CD8-positive, alpha-beta memory T cell (primary cell): ENCODE measurements at regions not wholly inside any gene's neighbourhood (a gene's known extent, or its start where the extent isn't known, plus 50 kb on each side); places are given as distances from the start of the nearest gene placed in this dataset.

ENCODE experiments used
- CTCF ChIA-PET: fragments of 350-600 bp; sonication (Branson Sonifier 250); formaldehyde crosslinking; loops from one replicate; lab custom pipeline; 2021; ENCODE audit warnings: antibody characterized with exemption; lab: Charles Lee
- POLR2A ChIA-PET: fragments of 350-600 bp; sonication (Branson Sonifier 250); formaldehyde crosslinking; loops from one replicate; lab custom pipeline; 2021; ENCODE audit warnings: antibody characterized with exemption; lab: Charles Lee
- DNase-seq, 5 donors: peaks; one replicate each; pipeline versions ENCODE4 v3.0.0 to v3.0.0-alpha.2; 2020 to 2022; ENCODE audit warnings: mixed read lengths in 1 of 5
- H3K27ac ChIP-seq: one replicate; pipeline ENCODE4 v1.7.0; 2013; ENCODE audit warnings: low read depth, mild to moderate bottlenecking, low read length, moderate library complexity
- H3K27me3 ChIP-seq: 2 replicates; pipeline ENCODE4 v1.7.0; 2013; ENCODE audit warnings: low read length, mild to moderate bottlenecking; ENCODE audit not compliant: insufficient read depth, poor library complexity, severe bottlenecking
- H3K36me3 ChIP-seq: 2 replicates; pipeline ENCODE4 v1.7.0; 2013; ENCODE audit warnings: mild to moderate bottlenecking, low read length, moderate library complexity; ENCODE audit not compliant: insufficient read depth
- H3K4me1 ChIP-seq: 2 replicates; pipeline ENCODE4 v1.7.0; 2013; ENCODE audit warnings: mild to moderate bottlenecking, low read length, moderate library complexity; ENCODE audit not compliant: insufficient read depth
- H3K4me3 ChIP-seq: 2 replicates; pipeline ENCODE4 v1.7.0; 2013; ENCODE audit warnings: mild to moderate bottlenecking, low read length
- H3K9me3 ChIP-seq: 2 replicates; pipeline ENCODE4 v1.7.0; 2013; ENCODE audit warnings: mild to moderate bottlenecking, low read length
- H3K27ac Mint-ChIP-seq, 8 donors: one replicate each; pipeline ENCODE4 v1.8.0; 2020 to 2021; ENCODE audit warnings: mixed read lengths in 8 of 8, mild to moderate bottlenecking in 6 of 8, inconsistent platforms in 3 of 8, moderate library complexity in 3 of 8
- H3K27me3 Mint-ChIP-seq, 2 donors: one replicate each; pipeline ENCODE4 v1.8.0; 2020 to 2021; ENCODE audit warnings: mixed read lengths in 2 of 2, mild to moderate bottlenecking in 1 of 2, moderate library complexity in 1 of 2
- H3K36me3 Mint-ChIP-seq, 3 donors: one replicate each; pipeline ENCODE4 v1.8.0; 2020 to 2021; ENCODE audit warnings: mixed read lengths in 3 of 3, inconsistent platforms in 1 of 3, mild to moderate bottlenecking in 1 of 3
- H3K4me1 Mint-ChIP-seq, 3 donors: one replicate each; pipeline ENCODE4 v1.8.0; 2020 to 2021; ENCODE audit warnings: mixed read lengths in 3 of 3, inconsistent platforms in 1 of 3, mild to moderate bottlenecking in 1 of 3
- H3K4me3 Mint-ChIP-seq, 7 donors: one replicate each; pipeline ENCODE4 v1.8.0; 2020 to 2021; ENCODE audit warnings: mixed read lengths in 7 of 7, mild to moderate bottlenecking in 6 of 7, moderate library complexity in 4 of 7, inconsistent platforms in 2 of 7
- H3K9me3 Mint-ChIP-seq, 5 donors: one replicate each; pipeline ENCODE4 v1.8.0; 2020 to 2022; ENCODE audit warnings: mixed read lengths in 5 of 5, mild to moderate bottlenecking in 3 of 5, moderate library complexity in 2 of 5, inconsistent platforms in 1 of 5

GRCh38 chr6:19270616-19271015 lies 566.6 kb upstream of the ID4 start:
- no peak overlapping the region for H3K27ac ChIP-seq
- H3K9me3 ChIP-seq: no peaks in the 10 kb centered on the region
- Mint-ChIP-seq H3K27ac (no peak overlapping the region), H3K27me3 (no peaks in the 10 kb centered on the region), H3K9me3 (peaks cover 2 to 14% (median 5%) of the 10 kb centered on the region in 5 donors), H3K36me3 (peaks cover 0 to 3% (median 0%) of the 10 kb centered on the region in 3 donors), H3K4me3 (no peak overlapping the region), H3K4me1 (no peaks in the 10 kb centered on the region)
- no peaks in the 10 kb centered on the region for H3K27me3 ChIP-seq
- H3K4me3 ChIP-seq: no peak overlapping the region
- CTCF ChIA-PET: interaction anchor here (1.0 kb wide), 1 partner anchor 18 kb away, joined by 4 read pairs; no protein-coding TSS in a partner anchor
- no peak for DNase-seq
- no peaks in the 10 kb centered on the region for H3K4me1 ChIP-seq
- H3K36me3 ChIP-seq: no peaks in the 10 kb centered on the region
- POLR2A ChIA-PET: no interaction called here

GRCh38 chr6:19279273-19279684 lies 557.9 kb upstream of the ID4 start:
- ChIA-PET CTCF (no interaction called here), POLR2A (no interaction called here)
- H3K4me1 Mint-ChIP-seq: no peaks in the 10 kb centered on the region
- no peak overlapping the region for H3K27ac ChIP-seq
- no peak overlapping the region for H3K4me3 Mint-ChIP-seq
- H3K4me3 ChIP-seq: no peak overlapping the region
- no peaks in the 10 kb centered on the region for H3K36me3 ChIP-seq
- H3K9me3 ChIP-seq: no peaks in the 10 kb centered on the region
- no peaks in the 10 kb centered on the region for H3K36me3 Mint-ChIP-seq
- no peaks in the 10 kb centered on the region for H3K27me3 Mint-ChIP-seq
- H3K27ac Mint-ChIP-seq: no peak overlapping the region
- no peak for DNase-seq
- H3K27me3 ChIP-seq: no peaks in the 10 kb centered on the region
- peaks cover 0 to 10% (median 7%) of the 10 kb centered on the region in 5 donors for H3K9me3 Mint-ChIP-seq
- H3K4me1 ChIP-seq: no peaks in the 10 kb centered on the region

- Histone ChIP-seq H3K9me3 (no peaks in the 10 kb centered on the region), H3K36me3 (no peaks in the 10 kb centered on the region), H3K27ac (no peak overlapping the region), H3K4me3 (no peak overlapping the region), H3K27me3 (no peaks in the 10 kb centered on the region), H3K4me1 (no peaks in the 10 kb centered on the region)
- no peaks in the 10 kb centered on the region for H3K4me1 Mint-ChIP-seq
- ChIA-PET CTCF (interaction anchor here (1.5 kb wide), 1 partner anchor 17 kb away, joined by 4 read pairs; no protein-coding TSS in a partner anchor), POLR2A (no interaction called here)
- H3K9me3 Mint-ChIP-seq: peaks cover 0 to 19% (median 3%) of the 10 kb centered on the region in 5 donors
- no peak overlapping the region for H3K27ac Mint-ChIP-seq
- H3K4me3 Mint-ChIP-seq: no peak overlapping the region
- no peaks in the 10 kb centered on the region for H3K27me3 Mint-ChIP-seq
- no peak for DNase-seq
- no peaks in the 10 kb centered on the region for H3K36me3 Mint-ChIP-seq
Measured at GRCh38 chr6:19287928-19288327, 549.2 kb upstream of the ID4 start.

- peaks cover 0 to 19% (median 2%) of the 10 kb centered on the region in 5 donors for H3K9me3 Mint-ChIP-seq
- H3K36me3 Mint-ChIP-seq: no peaks in the 10 kb centered on the region
- ChIA-PET POLR2A (no interaction called here), CTCF (interaction anchor here (1.5 kb wide), 1 partner anchor 18 kb away, joined by 4 read pairs; no protein-coding TSS in a partner anchor)
- H3K27me3 Mint-ChIP-seq: no peaks in the 10 kb centered on the region
- H3K27ac Mint-ChIP-seq: no peak overlapping the region
- no peak overlapping the region for H3K27ac ChIP-seq
- H3K27me3 ChIP-seq: no peaks in the 10 kb centered on the region
- no peaks in the 10 kb centered on the region for H3K9me3 ChIP-seq
- no peaks in the 10 kb centered on the region for H3K4me1 ChIP-seq
- H3K4me3 ChIP-seq: no peak overlapping the region
- DNase-seq: no peak
- no peak overlapping the region for H3K4me3 Mint-ChIP-seq
- H3K4me1 Mint-ChIP-seq: no peaks in the 10 kb centered on the region
- no peaks in the 10 kb centered on the region for H3K36me3 ChIP-seq
Measured at GRCh38 chr6:19289457-19289856, 547.7 kb upstream of the ID4 start.

- H3K27ac ChIP-seq: no peak overlapping the region
- no peaks in the 10 kb centered on the region for H3K9me3 ChIP-seq
- no peaks in the 10 kb centered on the region for H3K36me3 ChIP-seq
- no peaks in the 10 kb centered on the region for H3K4me1 ChIP-seq
- H3K4me1 Mint-ChIP-seq: no peaks in the 10 kb centered on the region
- H3K27me3 ChIP-seq: no peaks in the 10 kb centered on the region
- H3K4me3 ChIP-seq: no peak overlapping the region
- H3K27me3 Mint-ChIP-seq: no peaks in the 10 kb centered on the region
- no peak for DNase-seq
- H3K36me3 Mint-ChIP-seq: no peaks in the 10 kb centered on the region
- no peak overlapping the region for H3K27ac Mint-ChIP-seq
- POLR2A ChIA-PET: no interaction called here
- H3K4me3 Mint-ChIP-seq: no peak overlapping the region
- CTCF ChIA-PET: interaction anchor here (0.8 kb wide), 1 partner anchor 17 kb away, joined by 3 read pairs; no protein-coding TSS in a partner anchor
- peaks cover 0 to 11% (median 3%) of the 10 kb centered on the region in 5 donors for H3K9me3 Mint-ChIP-seq
Measured at GRCh38 chr6:19297880-19298279, 539.3 kb upstream of the ID4 start.

- Mint-ChIP-seq H3K27me3 (no peaks in the 10 kb centered on the region), H3K4me3 (no peak overlapping the region), H3K9me3 (peaks cover 0 to 11% (median 3%) of the 10 kb centered on the region in 5 donors), H3K27ac (no peak overlapping the region), H3K36me3 (no peaks in the 10 kb centered on the region), H3K4me1 (no peaks in the 10 kb centered on the region)
- Histone ChIP-seq H3K4me3 (no peak overlapping the region), H3K9me3 (no peaks in the 10 kb centered on the region), H3K27me3 (no peaks in the 10 kb centered on the region), H3K36me3 (no peaks in the 10 kb centered on the region), H3K27ac (no peak overlapping the region), H3K4me1 (no peaks in the 10 kb centered on the region)
- ChIA-PET CTCF (no interaction called here), POLR2A (no interaction called here)
- no peak for DNase-seq
Measured at GRCh38 chr6:19298421-19298820, 538.7 kb upstream of the ID4 start.

GRCh38 chr6:19299129-19299528 lies 538.0 kb upstream of the ID4 start:
- no peaks in the 10 kb centered on the region for H3K4me1 Mint-ChIP-seq
- peaks cover 0 to 11% (median 3%) of the 10 kb centered on the region in 5 donors for H3K9me3 Mint-ChIP-seq
- H3K27ac ChIP-seq: no peak overlapping the region
- no peak for DNase-seq
- H3K36me3 ChIP-seq: no peaks in the 10 kb centered on the region
- no peak overlapping the region for H3K4me3 Mint-ChIP-seq
- no peaks in the 10 kb centered on the region for H3K9me3 ChIP-seq
- H3K36me3 Mint-ChIP-seq: no peaks in the 10 kb centered on the region
- no peaks in the 10 kb centered on the region for H3K27me3 Mint-ChIP-seq
- no peaks in the 10 kb centered on the region for H3K27me3 ChIP-seq
- H3K27ac Mint-ChIP-seq: no peak overlapping the region
- ChIA-PET CTCF (no interaction called here), POLR2A (no interaction called here)
- H3K4me1 ChIP-seq: no peaks in the 10 kb centered on the region
- no peak overlapping the region for H3K4me3 ChIP-seq

- H3K27ac ChIP-seq: no peak overlapping the region
- POLR2A ChIA-PET: interaction anchor here (0.6 kb wide), 1 partner anchor 11 kb away, joined by 8 read pairs; no protein-coding TSS in a partner anchor
- no peak overlapping the region for H3K4me3 ChIP-seq
- Mint-ChIP-seq H3K27me3 (no peaks in the 10 kb centered on the region), H3K27ac (no peak overlapping the region), H3K9me3 (peaks cover 0 to 9% (median 3%) of the 10 kb centered on the region in 5 donors), H3K4me1 (no peaks in the 10 kb centered on the region), H3K36me3 (no peaks in the 10 kb centered on the region), H3K4me3 (no peak overlapping the region)
- CTCF ChIA-PET: no interaction called here
- DNase-seq: no peak
- no peaks in the 10 kb centered on the region for H3K9me3 ChIP-seq
- no peaks in the 10 kb centered on the region for H3K36me3 ChIP-seq
- H3K4me1 ChIP-seq: no peaks in the 10 kb centered on the region
- no peaks in the 10 kb centered on the region for H3K27me3 ChIP-seq
Measured at GRCh38 chr6:19301980-19302379, 535.2 kb upstream of the ID4 start.
